HEK293T (cell line): ENCODE measurements at regions not wholly inside any gene's neighbourhood (a gene's known extent, or its start where the extent isn't known, plus 50 kb on each side); places are given as distances from the start of the nearest gene placed in this dataset.

ENCODE experiments used
- ARNT ChIP-seq: fragments of 450-650 bp; IDR thresholded peaks from 2 replicates; pipeline ENCODE4 v1.6.1; 2017; ENCODE audit warnings: mild to moderate bottlenecking
- CTBP1 ChIP-seq: fragments of 450-650 bp; IDR thresholded peaks from 2 replicates; pipeline ENCODE4 v1.6.1; 2016; ENCODE audit warnings: borderline replicate concordance
- ELF4 ChIP-seq: fragments of 450-650 bp; IDR thresholded peaks from 2 replicates; pipeline ENCODE4 v1.6.1; 2017; ENCODE audit warnings: antibody characterized with exemption
- FOXK2 ChIP-seq: fragments of 450-650 bp; IDR thresholded peaks from 2 replicates; pipeline ENCODE4 v1.6.1; 2016; ENCODE audit warnings: mild to moderate bottlenecking
- HDGF ChIP-seq: fragments of 450-650 bp; IDR thresholded peaks from 2 replicates; pipeline ENCODE4 v1.6.1; 2017; ENCODE audit warnings: antibody characterized with exemption, borderline replicate concordance
- NFRKB ChIP-seq: fragments of 450-650 bp; IDR thresholded peaks from 2 replicates; pipeline ENCODE4 v1.6.1; 2016; ENCODE audit warnings: mild to moderate bottlenecking, moderate library complexity
- SP1 ChIP-seq: fragments of 450-650 bp; IDR thresholded peaks from 2 replicates; pipeline ENCODE4 v1.6.1; 2017
- SUZ12 ChIP-seq: fragments of 450-650 bp; IDR thresholded peaks from 2 replicates; pipeline ENCODE4 v1.6.1; 2016; ENCODE audit warnings: mild to moderate bottlenecking
- TARDBP ChIP-seq: fragments of 450-650 bp; IDR thresholded peaks from 2 replicates; pipeline ENCODE4 v1.6.1; 2016
- TF ChIP-seq, protein P1 (sequence below): fragments of 450-650 bp; IDR thresholded peaks from 2 replicates; pipeline ENCODE4 v1.6.1; 2016

DNA sequence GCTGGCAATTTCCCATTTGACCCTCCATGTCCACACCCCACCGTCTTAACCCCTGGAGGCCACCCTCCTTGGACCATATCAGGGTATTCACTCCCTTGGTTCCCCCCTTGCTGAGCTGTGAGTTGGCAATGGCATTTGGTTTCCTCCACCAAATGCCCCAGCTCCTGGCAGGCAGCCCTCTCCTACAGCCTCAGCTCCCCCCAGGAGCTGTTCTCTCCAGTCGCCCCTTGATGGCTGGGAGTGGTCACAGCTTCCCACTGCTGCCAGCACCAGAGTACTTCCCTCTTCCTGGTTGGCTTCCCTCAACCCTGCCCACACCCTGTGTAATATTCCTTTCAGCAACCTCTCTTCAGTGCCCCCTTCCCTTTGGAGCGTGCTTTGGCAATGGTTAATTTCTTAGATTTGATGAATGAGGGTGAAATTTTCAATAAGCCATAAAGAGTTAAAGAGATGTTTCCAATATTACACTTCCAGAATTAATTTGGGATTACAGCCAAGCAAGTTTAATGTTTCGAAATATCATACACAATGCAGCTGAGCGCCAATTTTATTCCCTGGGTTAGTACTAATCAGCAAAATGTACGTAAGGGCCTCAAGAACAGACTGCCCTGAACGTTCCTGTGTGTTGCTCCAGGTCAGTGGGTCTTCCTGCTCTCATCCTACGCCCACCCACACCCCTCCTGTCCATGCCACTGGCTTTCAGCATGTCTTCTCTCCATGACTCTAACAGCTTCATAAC, 207.1 kb upstream of the NFE2L3 start:
- no peak for TF ChIP-seq ELF4
- no peak for TF ChIP-seq FOXK2
- TF ChIP-seq HDGF, result no peak
- no peak for TF ChIP-seq SP1
- TF ChIP-seq SUZ12, result no peak
- TF ChIP-seq ARNT, result no peak
- TF ChIP-seq CTBP1, result no peak
- no peak for TF ChIP-seq NFRKB
- TF ChIP-seq, protein P1, sequence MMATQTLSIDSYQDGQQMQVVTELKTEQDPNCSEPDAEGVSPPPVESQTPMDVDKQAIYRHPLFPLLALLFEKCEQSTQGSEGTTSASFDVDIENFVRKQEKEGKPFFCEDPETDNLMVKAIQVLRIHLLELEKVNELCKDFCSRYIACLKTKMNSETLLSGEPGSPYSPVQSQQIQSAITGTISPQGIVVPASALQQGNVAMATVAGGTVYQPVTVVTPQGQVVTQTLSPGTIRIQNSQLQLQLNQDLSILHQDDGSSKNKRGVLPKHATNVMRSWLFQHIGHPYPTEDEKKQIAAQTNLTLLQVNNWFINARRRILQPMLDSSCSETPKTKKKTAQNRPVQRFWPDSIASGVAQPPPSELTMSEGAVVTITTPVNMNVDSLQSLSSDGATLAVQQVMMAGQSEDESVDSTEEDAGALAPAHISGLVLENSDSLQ, result no peak
- no peak for TF ChIP-seq TARDBP
